ENCODE measurements at regions not wholly inside any gene's neighbourhood (a gene's known extent, or its start where the extent isn't known, plus 50 kb on each side); places are given as distances from the start of the nearest gene placed in this dataset.

DNA sequence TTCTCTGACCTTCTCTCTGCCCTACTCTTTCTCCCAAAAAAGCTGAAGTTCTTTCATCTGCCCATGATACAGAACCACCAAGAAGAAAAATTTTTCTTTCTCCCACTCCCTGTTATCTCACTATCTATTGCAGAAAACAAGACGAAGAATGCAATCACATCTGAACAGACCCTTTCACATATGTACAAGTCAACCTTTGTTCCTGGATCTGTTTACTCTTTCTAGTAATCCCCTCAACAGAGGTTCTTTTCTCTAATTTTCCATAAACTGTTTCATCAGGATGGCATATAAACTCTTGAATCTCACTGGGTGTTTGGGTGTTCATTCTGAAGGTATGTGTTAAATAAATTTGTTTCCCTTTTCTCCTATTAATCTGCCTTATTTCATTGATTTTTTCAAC, 1262.7 kb upstream of the NRXN1 start:
- TF ChIP-seq, protein P1, sequence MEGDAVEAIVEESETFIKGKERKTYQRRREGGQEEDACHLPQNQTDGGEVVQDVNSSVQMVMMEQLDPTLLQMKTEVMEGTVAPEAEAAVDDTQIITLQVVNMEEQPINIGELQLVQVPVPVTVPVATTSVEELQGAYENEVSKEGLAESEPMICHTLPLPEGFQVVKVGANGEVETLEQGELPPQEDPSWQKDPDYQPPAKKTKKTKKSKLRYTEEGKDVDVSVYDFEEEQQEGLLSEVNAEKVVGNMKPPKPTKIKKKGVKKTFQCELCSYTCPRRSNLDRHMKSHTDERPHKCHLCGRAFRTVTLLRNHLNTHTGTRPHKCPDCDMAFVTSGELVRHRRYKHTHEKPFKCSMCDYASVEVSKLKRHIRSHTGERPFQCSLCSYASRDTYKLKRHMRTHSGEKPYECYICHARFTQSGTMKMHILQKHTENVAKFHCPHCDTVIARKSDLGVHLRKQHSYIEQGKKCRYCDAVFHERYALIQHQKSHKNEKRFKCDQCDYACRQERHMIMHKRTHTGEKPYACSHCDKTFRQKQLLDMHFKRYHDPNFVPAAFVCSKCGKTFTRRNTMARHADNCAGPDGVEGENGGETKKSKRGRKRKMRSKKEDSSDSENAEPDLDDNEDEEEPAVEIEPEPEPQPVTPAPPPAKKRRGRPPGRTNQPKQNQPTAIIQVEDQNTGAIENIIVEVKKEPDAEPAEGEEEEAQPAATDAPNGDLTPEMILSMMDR (IDR thresholded peaks at IDR 0.05) = no peak
- no peak for TF ChIP-seq POLR2A (IDR thresholded peaks at IDR 0.05)

Data from right lobe of liver (tissue), 4 donors.